MM.1S (cell line): ENCODE measurements at regions not wholly inside any gene's neighbourhood (a gene's known extent, or its start where the extent isn't known, plus 50 kb on each side); places are given as distances from the start of the nearest gene placed in this dataset.

Source experiments
- EZH2 ChIP-seq: fragments of 300-600 bp; sonication (generic); optimal IDR thresholded peaks from 2 replicates; pipeline ENCODE3; 2017; ENCODE audit warnings: low read depth, mild to moderate bottlenecking, antibody characterized with exemption, low read length, mixed read lengths
- TF ChIP-seq, protein P1 (sequence below): fragments of 300-600 bp; sonication (generic); IDR thresholded peaks from 2 replicates; pipeline ENCODE4 v1.5.1; 2016; ENCODE audit warnings: antibody characterized with exemption, low read length, mixed read lengths

DNA sequence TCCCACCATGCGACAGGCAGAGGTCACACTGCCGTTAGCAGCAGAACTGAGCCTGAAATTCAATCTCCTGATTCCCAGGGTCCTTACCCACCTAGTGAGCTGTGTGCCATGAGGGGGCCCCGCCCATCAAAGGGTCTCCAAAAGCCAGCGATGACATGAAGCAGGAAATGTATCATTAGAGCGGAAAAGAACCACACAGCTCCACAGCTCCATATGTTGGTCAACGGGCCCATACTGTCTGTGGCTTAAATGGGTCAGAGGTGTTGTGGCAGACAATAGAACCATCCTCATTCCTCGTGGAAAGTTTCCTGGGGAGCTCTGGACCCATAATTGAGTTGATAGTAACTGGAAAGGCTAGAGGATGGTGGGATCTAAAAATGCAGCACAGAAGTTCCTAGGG lies 68.1 kb upstream of the PODXL start:
- TF ChIP-seq, protein P1, sequence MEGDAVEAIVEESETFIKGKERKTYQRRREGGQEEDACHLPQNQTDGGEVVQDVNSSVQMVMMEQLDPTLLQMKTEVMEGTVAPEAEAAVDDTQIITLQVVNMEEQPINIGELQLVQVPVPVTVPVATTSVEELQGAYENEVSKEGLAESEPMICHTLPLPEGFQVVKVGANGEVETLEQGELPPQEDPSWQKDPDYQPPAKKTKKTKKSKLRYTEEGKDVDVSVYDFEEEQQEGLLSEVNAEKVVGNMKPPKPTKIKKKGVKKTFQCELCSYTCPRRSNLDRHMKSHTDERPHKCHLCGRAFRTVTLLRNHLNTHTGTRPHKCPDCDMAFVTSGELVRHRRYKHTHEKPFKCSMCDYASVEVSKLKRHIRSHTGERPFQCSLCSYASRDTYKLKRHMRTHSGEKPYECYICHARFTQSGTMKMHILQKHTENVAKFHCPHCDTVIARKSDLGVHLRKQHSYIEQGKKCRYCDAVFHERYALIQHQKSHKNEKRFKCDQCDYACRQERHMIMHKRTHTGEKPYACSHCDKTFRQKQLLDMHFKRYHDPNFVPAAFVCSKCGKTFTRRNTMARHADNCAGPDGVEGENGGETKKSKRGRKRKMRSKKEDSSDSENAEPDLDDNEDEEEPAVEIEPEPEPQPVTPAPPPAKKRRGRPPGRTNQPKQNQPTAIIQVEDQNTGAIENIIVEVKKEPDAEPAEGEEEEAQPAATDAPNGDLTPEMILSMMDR = no peak
- TF ChIP-seq EZH2 = no peak
